HG03565 (cell line): ENCODE measurements at regions not wholly inside any gene's neighbourhood (a gene's known extent, or its start where the extent isn't known, plus 50 kb on each side); places are given as distances from the start of the nearest gene placed in this dataset.

Experiments used
- ATAC-seq: cut with Tn5 transposase; IDR thresholded peaks from one replicate; pipeline ENCODE4 v1.9.1; 2021; ENCODE audit warnings: mild to moderate bottlenecking, moderate library complexity; ENCODE audit not compliant: unreplicated experiment

GRCh38 chr18:70489986-70490933, 201.4 kb downstream of the SOCS6 start:
- ATAC-seq: peak; percentile 49

GRCh38 chr18:70489571-70489970, 200.7 kb downstream of the SOCS6 start:
- ATAC-seq: no peak

- no peak for ATAC-seq
Observed at GRCh38 chr18:70469916-70470315, 181.1 kb downstream of the SOCS6 start.

GRCh38 chr18:70468861-70469547, 180.2 kb downstream of the SOCS6 start:
- ATAC-seq: no peak

- ATAC-seq: peak; percentile 55
Observed at GRCh38 chr18:70464343-70465114, 175.7 kb downstream of the SOCS6 start.

GRCh38 chr18:70463085-70463484, 174.2 kb downstream of the SOCS6 start:
- no peak for ATAC-seq

- ATAC-seq: no peak
Observed at GRCh38 chr18:70462078-70462439, 173.2 kb downstream of the SOCS6 start.

GRCh38 chr18:70461323-70462077, 172.7 kb downstream of the SOCS6 start:
- ATAC-seq: no peak

GRCh38 chr18:70459731-70460130, 170.9 kb downstream of the SOCS6 start:
- ATAC-seq: no peak

GRCh38 chr18:70459251-70459650, 170.4 kb downstream of the SOCS6 start:
- no peak for ATAC-seq

- ATAC-seq: no peak
Observed at GRCh38 chr18:70457788-70458187, 168.9 kb downstream of the SOCS6 start.

- no peak for ATAC-seq
Observed at GRCh38 chr18:70457223-70457622, 168.4 kb downstream of the SOCS6 start.

- ATAC-seq: no peak
Observed at GRCh38 chr18:70456376-70456775, 167.5 kb downstream of the SOCS6 start.

- ATAC-seq: no peak
Observed at GRCh38 chr18:70455731-70456130, 166.9 kb downstream of the SOCS6 start.

GRCh38 chr18:70454704-70455322, 166.0 kb downstream of the SOCS6 start:
- ATAC-seq: peak; percentile 51

- ATAC-seq: no peak
Observed at GRCh38 chr18:70453058-70453775, 164.4 kb downstream of the SOCS6 start.

GRCh38 chr18:70452501-70452900, 163.7 kb downstream of the SOCS6 start:
- no peak for ATAC-seq

GRCh38 chr18:70450426-70451253, 161.8 kb downstream of the SOCS6 start:
- ATAC-seq: no peak

- no peak for ATAC-seq
Observed at GRCh38 chr18:70448588-70448987, 159.7 kb downstream of the SOCS6 start.
